OCI-LY3 (cell line): ENCODE measurements at regions not wholly inside any gene's neighbourhood (a gene's known extent, or its start where the extent isn't known, plus 50 kb on each side); places are given as distances from the start of the nearest gene placed in this dataset.

Source experiments
- EZH2phosphoT487 ChIP-seq: fragments of 200-600 bp; shearing (Covaris generic); IDR thresholded peaks from 2 replicates; pipeline ENCODE4 v1.6.1; 2018; ENCODE audit warnings: antibody characterized with exemption, mixed run types, low read depth
- TF ChIP-seq, protein P1 (sequence below): fragments of 200-600, 300-600 bp; sonication (generic); IDR thresholded peaks from 2 replicates; pipeline ENCODE4 v1.5.1; 2014; ENCODE audit warnings: antibody characterized with exemption, low read length, low read depth

DNA sequence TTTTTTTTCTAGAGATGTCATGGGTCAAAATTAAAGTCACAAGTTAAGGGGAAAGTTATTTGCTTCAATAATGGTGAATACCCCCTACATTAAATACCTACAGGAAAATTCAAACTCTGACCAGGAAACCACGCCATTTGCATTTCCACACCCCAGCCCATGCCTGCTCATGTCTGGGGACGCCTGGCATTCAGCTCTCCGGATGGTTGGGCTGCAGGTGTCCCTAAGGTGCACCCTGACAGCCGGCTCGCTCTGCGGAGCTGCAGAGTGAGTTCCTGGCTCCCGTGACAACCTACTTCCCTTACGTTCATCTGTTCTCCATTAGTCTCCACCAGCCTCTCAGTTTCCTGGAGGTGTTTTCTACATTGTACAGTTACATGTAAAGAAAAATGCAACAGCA, 122.7 kb upstream of the RIOK3 start:
- TF ChIP-seq, protein P1, sequence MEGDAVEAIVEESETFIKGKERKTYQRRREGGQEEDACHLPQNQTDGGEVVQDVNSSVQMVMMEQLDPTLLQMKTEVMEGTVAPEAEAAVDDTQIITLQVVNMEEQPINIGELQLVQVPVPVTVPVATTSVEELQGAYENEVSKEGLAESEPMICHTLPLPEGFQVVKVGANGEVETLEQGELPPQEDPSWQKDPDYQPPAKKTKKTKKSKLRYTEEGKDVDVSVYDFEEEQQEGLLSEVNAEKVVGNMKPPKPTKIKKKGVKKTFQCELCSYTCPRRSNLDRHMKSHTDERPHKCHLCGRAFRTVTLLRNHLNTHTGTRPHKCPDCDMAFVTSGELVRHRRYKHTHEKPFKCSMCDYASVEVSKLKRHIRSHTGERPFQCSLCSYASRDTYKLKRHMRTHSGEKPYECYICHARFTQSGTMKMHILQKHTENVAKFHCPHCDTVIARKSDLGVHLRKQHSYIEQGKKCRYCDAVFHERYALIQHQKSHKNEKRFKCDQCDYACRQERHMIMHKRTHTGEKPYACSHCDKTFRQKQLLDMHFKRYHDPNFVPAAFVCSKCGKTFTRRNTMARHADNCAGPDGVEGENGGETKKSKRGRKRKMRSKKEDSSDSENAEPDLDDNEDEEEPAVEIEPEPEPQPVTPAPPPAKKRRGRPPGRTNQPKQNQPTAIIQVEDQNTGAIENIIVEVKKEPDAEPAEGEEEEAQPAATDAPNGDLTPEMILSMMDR = no peak
- no peak for TF ChIP-seq EZH2phosphoT487
